Liver (tissue), 8 donors: ENCODE measurements at regions not wholly inside any gene's neighbourhood (a gene's known extent, or its start where the extent isn't known, plus 50 kb on each side); places are given as distances from the start of the nearest gene placed in this dataset.

Source experiments
- DNase-seq: peaks from one replicate; pipeline ENCODE4 v3.0.0-alpha.2; 2017; ENCODE audit warnings: low spot score
- H3K27ac ChIP-seq, 2 donors: one replicate each; pipeline ENCODE4 v1.7.0; 2013; ENCODE audit warnings: inconsistent platforms in 2 of 2, low read length in 2 of 2, control low read depth in 1 of 2, low read depth in 1 of 2, mild to moderate bottlenecking in 1 of 2
- H3K27me3 ChIP-seq, 4 donors: one replicate each; pipeline versions ENCODE4 v1.6.1 to v1.7.0; 2013; ENCODE audit warnings: low read length in 3 of 4, inconsistent platforms in 1 of 4, mild to moderate bottlenecking in 1 of 4, moderate library complexity in 1 of 4; ENCODE audit not compliant: control insufficient read depth in 4 of 4, insufficient read depth in 4 of 4
- H3K36me3 ChIP-seq, 4 donors: one replicate each; pipeline versions ENCODE4 v1.6.1 to v1.7.0; 2013; ENCODE audit warnings: low read length in 3 of 4, mild to moderate bottlenecking in 3 of 4, low read depth in 1 of 4, moderate library complexity in 1 of 4; ENCODE audit not compliant: control insufficient read depth in 4 of 4, insufficient read depth in 3 of 4
- H3K4me1 ChIP-seq, 4 donors: one replicate each; pipeline versions ENCODE4 v1.6.1 to v1.7.0; 2013; ENCODE audit warnings: low read length in 3 of 4, mild to moderate bottlenecking in 3 of 4, moderate library complexity in 1 of 4; ENCODE audit not compliant: control insufficient read depth in 4 of 4, insufficient read depth in 4 of 4
- H3K4me3 ChIP-seq, 3 donors: one replicate each; pipeline versions ENCODE4 v1.6.1 to v1.7.0; 2013; ENCODE audit warnings: low read length in 3 of 3, control low read depth in 1 of 3, low read depth in 1 of 3, mild to moderate bottlenecking in 1 of 3
- H3K9ac ChIP-seq, 2 donors: one replicate each; pipeline ENCODE4 v1.7.0; 2013; ENCODE audit warnings: low read length in 2 of 2, mild to moderate bottlenecking in 2 of 2, moderate library complexity in 2 of 2, control low read depth in 1 of 2, low read depth in 1 of 2
- H3K9me3 ChIP-seq, 4 donors: one replicate each; pipeline versions ENCODE4 v1.6.1 to v1.7.0; 2013; ENCODE audit warnings: low read length in 3 of 4; ENCODE audit not compliant: control insufficient read depth in 4 of 4
- ATF3 ChIP-seq: IDR thresholded peaks from 2 replicates; pipeline ENCODE4 v1.6.1; 2016; ENCODE audit warnings: antibody characterized with exemption
- CTCF ChIP-seq: fragments of 150-350 bp; IDR thresholded peaks from 2 replicates; pipeline ENCODE4 v1.5.1; 2017; ENCODE audit warnings: improper control_type of control experiment, low read depth, low read length; ENCODE audit not compliant: missing input control
- EGR1 ChIP-seq, 2 donors: IDR thresholded peaks; 2 replicates each; pipeline ENCODE4 v1.6.1; 2016 to 2018; ENCODE audit warnings: antibody characterized with exemption in 2 of 2, low read depth in 2 of 2
- FOXA1 ChIP-seq: IDR thresholded peaks from 2 replicates; pipeline ENCODE4 v1.6.1; 2016; ENCODE audit warnings: antibody characterized with exemption
- FOXA2 ChIP-seq: IDR thresholded peaks from 2 replicates; pipeline ENCODE4 v1.6.1; 2016; ENCODE audit warnings: antibody characterized with exemption
- GABPA ChIP-seq, 2 donors: IDR thresholded peaks in 1 of 2; conservative IDR thresholded peaks in 1 of 2; 2 replicates each; pipeline ENCODE4 v1.6.1; 2016; ENCODE audit warnings: antibody characterized with exemption in 2 of 2, mild to moderate bottlenecking in 1 of 2, moderate library complexity in 1 of 2
- HNF4A ChIP-seq, 2 donors: conservative IDR thresholded peaks; 2 replicates each; pipeline ENCODE4 v1.6.1; 2016; ENCODE audit warnings: antibody characterized with exemption in 2 of 2, mild to moderate bottlenecking in 2 of 2
- HNF4G ChIP-seq: IDR thresholded peaks from 2 replicates; pipeline ENCODE4 v1.6.1; 2016; ENCODE audit warnings: antibody characterized with exemption
- JUND ChIP-seq, 2 donors: IDR thresholded peaks; 2 replicates each; pipeline ENCODE4 v1.6.1; 2016; ENCODE audit warnings: antibody characterized with exemption in 2 of 2
- MAX ChIP-seq: IDR thresholded peaks from 2 replicates; pipeline ENCODE4 v1.6.1; 2016; ENCODE audit warnings: antibody characterized with exemption
- NR2F2 ChIP-seq: IDR thresholded peaks from 2 replicates; pipeline ENCODE4 v1.6.1; 2016; ENCODE audit warnings: antibody characterized with exemption
- RAD21 ChIP-seq, 2 donors: IDR thresholded peaks; 2 replicates each; pipeline ENCODE4 v1.6.1; 2016; ENCODE audit warnings: antibody characterized with exemption in 2 of 2, mild to moderate bottlenecking in 2 of 2
- REST ChIP-seq: IDR thresholded peaks from 2 replicates; pipeline ENCODE4 v1.6.1; 2016; ENCODE audit warnings: antibody characterized with exemption, mild to moderate bottlenecking
- RXRA ChIP-seq, 2 donors: IDR thresholded peaks; 2 replicates each; pipeline ENCODE4 v1.6.1; 2017 to 2018; ENCODE audit warnings: antibody characterized with exemption in 2 of 2, mild to moderate bottlenecking in 1 of 2
- SP1 ChIP-seq: IDR thresholded peaks from 2 replicates; pipeline ENCODE4 v1.6.1; 2018; ENCODE audit warnings: antibody characterized with exemption, mild to moderate bottlenecking
- TAF1 ChIP-seq: conservative IDR thresholded peaks from 2 replicates; pipeline ENCODE4 v1.6.1; 2016; ENCODE audit warnings: antibody characterized with exemption, mild to moderate bottlenecking
- ZBTB33 ChIP-seq: IDR thresholded peaks from 2 replicates; pipeline ENCODE4 v1.6.1; 2016; ENCODE audit warnings: antibody characterized with exemption
- WGBS: extraction: QIAGEN DNeasy Blood & Tissue Kit; methylation state at CpG from one replicate; pipeline ENCODE4 v1.1.7; 2013; 5-methylcytosine and 5-hydroxymethylcytosine counted together
- donor health status: healthy.
- donor health status: healthy.
- donor health status: healthy.
- donor health status: healthy.
- donor health status: healthy.

- WGBS = 71% methylated on average over 4 of the region's 4 CpGs
Observed at GRCh38 chr6:142679907-142680700, 264.9 kb downstream of the HIVEP2 start.

More at GRCh38 chr6:142679907-142680700, 264.9 kb downstream of the HIVEP2 start:
- TF ChIP-seq FOXA1 = no peak
- no peak for TF ChIP-seq FOXA2
- TF ChIP-seq RXRA (IDR thresholded peaks at IDR 0.05) = no peak
- no peak for TF ChIP-seq HNF4A (conservative IDR thresholded peaks at IDR 0.05)
- TF ChIP-seq REST = no peak
- TF ChIP-seq ATF3 = no peak
- TF ChIP-seq NR2F2 = no peak
- no peak for TF ChIP-seq GABPA (IDR thresholded peaks at IDR 0.05 in 1 of 2, conservative IDR thresholded peaks at IDR 0.05 in 1 of 2)
- no peak for TF ChIP-seq EGR1 (IDR thresholded peaks at IDR 0.05; ENCODE audit: low read depth in 2 of 2)
- no peak for TF ChIP-seq JUND (IDR thresholded peaks at IDR 0.05)
- no peak for TF ChIP-seq ZBTB33
- TF ChIP-seq SP1 = no peak
- no peak for TF ChIP-seq HNF4G
- no peak for TF ChIP-seq CTCF
- no peak for TF ChIP-seq RAD21 (IDR thresholded peaks at IDR 0.05)
- no peak for TF ChIP-seq TAF1
- TF ChIP-seq MAX = no peak
- Histone ChIP-seq H3K4me3 (no peak overlapping the region), H3K4me1 (no peaks in the 10 kb centered on the region), H3K9me3 (no peaks in the 10 kb centered on the region), H3K27me3 (no peaks in the 10 kb centered on the region), H3K9ac (no peak overlapping the region), H3K27ac (no peak overlapping the region), H3K36me3 (no peaks in the 10 kb centered on the region)
- DNase-seq = no peak
